Activated CD8-positive, alpha-beta memory T cell treated with anti-CD3 and anti-CD28 coated beads, Interleukin-2, amount 10 ng/mL, durations not matched to agents 7 days and 5 days (primary cell): ENCODE measurements at regions not wholly inside any gene's neighbourhood (a gene's known extent, or its start where the extent isn't known, plus 50 kb on each side); places are given as distances from the start of the nearest gene placed in this dataset.
"Not testable (repeated sequence)": the region's sequence is repeated elsewhere in the genome, so short reads cannot be mapped to it uniquely, and the experiment has no call there.

Source experiments
- ATAC-seq: fragments of 150-1000 bp; cut with Tn5 transposase; one replicate; pipeline ENCODE4 v1.10.0; 2021; ENCODE audit warnings: moderate library complexity
- CTCF ChIA-PET: fragments of 350-600 bp; sonication (Branson Sonifier 250); formaldehyde crosslinking; loops from one replicate; lab custom pipeline; 2021; ENCODE audit warnings: antibody characterized with exemption; lab: Charles Lee
- DNase-seq: peaks from one replicate; pipeline ENCODE4 v3.0.0-alpha.2; 2020
- H3K27ac Mint-ChIP-seq: one replicate; pipeline ENCODE4 v1.8.0; 2021; ENCODE audit warnings: mild to moderate bottlenecking, mixed read lengths
- H3K27me3 Mint-ChIP-seq: one replicate; pipeline ENCODE4 v1.8.0; 2021; ENCODE audit warnings: mixed read lengths
- H3K36me3 Mint-ChIP-seq: one replicate; pipeline ENCODE4 v1.8.0; 2021; ENCODE audit warnings: mild to moderate bottlenecking, mixed read lengths
- H3K4me1 Mint-ChIP-seq: one replicate; pipeline ENCODE4 v1.8.0; 2021; ENCODE audit warnings: mixed read lengths
- H3K4me3 Mint-ChIP-seq: one replicate; pipeline ENCODE4 v1.8.0; 2021; ENCODE audit warnings: mild to moderate bottlenecking, moderate library complexity, mixed read lengths
- H3K9me3 Mint-ChIP-seq: one replicate; pipeline ENCODE4 v1.8.0; 2022; ENCODE audit warnings: low read depth, mixed read lengths

DNA sequence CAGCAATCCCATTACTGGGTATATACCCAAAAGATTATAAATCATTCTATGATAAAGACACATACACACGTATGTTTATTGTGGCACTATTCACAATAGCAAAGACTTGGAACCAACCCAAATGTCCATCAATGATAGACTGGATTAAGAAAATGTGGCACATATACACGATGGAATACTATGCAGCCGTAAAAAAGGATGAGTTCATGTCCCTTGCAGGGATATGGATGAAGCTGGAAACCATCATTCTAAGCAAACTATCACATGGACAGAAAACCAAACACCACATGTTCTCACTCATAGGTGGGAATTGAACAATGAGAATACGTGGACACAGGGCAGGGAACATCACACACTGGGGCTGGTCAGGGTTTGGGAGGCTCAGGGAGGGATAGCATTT, 87.4 kb upstream of the CAB39 start:
- H3K36me3 Mint-ChIP-seq = peaks cover 20% of the 10 kb centered on the region
- H3K9me3 Mint-ChIP-seq, ATAC-seq, H3K4me3 Mint-ChIP-seq, DNase-seq, CTCF ChIA-PET, H3K27me3 Mint-ChIP-seq, H3K27ac Mint-ChIP-seq, H3K4me1 Mint-ChIP-seq: not testable (repeated sequence)

DNA sequence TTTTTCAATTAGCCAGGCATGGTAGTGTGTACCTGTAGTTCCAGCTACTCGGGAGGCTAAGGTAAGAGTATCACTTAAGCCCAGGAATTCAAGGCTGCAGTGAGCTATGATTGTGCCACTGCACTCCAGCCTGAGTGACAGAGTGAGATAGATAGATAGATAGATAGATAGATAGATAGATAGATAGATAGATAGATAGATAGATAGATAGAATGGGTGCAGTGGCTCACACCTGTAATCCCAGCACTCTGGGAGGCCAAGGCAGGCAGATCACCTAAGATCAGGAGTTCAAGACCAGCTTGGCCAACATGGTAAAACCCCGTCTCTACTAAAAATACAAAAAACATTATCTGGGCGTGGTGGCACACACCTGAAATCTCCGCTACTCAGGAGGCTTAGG, 85.6 kb upstream of the CAB39 start:
- not testable (repeated sequence) for H3K4me3 Mint-ChIP-seq, H3K27me3 Mint-ChIP-seq, H3K9me3 Mint-ChIP-seq

DNA sequence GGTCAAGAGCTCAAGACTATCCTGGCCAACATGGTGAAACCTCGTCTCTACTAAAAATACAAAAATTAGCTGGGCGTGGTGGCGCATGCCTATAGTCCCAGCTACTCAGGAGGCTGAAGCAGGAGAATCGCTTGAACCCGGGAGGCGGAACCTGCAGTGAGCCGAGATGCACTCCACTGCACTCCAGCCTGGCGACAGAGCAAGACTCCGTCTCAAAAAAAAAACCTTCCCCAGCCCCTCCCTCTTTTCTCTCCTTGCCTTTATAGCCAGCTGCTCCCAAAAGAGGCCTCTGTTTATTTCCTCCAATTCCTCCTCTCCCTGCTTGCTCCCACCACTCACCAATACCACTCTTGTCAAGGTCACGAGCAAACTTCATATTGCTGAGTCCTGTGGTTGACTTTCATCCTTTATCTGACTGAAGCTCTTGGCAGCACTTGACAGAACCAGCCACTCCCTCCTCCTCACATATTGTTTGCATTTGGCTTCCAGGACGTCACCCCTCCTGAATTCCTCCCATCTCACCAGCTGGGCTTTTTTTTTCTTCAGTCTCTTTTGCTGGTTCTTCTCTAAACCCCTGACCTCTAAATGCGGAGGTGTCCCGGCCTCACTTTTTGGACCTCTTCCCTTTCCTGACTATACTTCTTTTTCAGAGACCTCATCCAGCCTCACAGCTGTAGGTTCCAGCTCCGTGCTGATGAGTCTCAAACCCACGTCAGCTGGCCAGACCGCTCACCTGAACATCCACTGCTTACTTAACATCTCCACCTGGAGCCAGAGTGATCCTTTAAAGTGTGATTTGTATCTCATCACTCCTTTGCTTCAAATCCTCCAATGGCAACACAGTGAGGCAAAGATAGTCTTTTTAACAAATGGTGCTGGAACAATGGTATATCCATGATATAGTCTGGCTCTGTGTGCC, 84.6 kb upstream of the CAB39 start:
- CTCF ChIA-PET = interaction anchor here (1.0 to 1.1 kb wide), 2 partner anchors 10 to 34 kb away, joined by 3 read pairs; no protein-coding TSS in a partner anchor
- no peak overlapping the region for H3K4me3 Mint-ChIP-seq
- H3K4me1 Mint-ChIP-seq = peaks cover 7% of the 10 kb centered on the region
- peak; percentile 15 for DNase-seq
- ATAC-seq = no peak
- H3K9me3 Mint-ChIP-seq = no peaks in the 10 kb centered on the region
- no peaks in the 10 kb centered on the region for H3K27me3 Mint-ChIP-seq
- peaks cover 10% of the 10 kb centered on the region for H3K36me3 Mint-ChIP-seq
- no peak overlapping the region for H3K27ac Mint-ChIP-seq

More for the DNA sequence above, 85.6 kb upstream of the CAB39 start:
- H3K27ac Mint-ChIP-seq, DNase-seq, H3K4me1 Mint-ChIP-seq, ATAC-seq: not testable (repeated sequence)
- CTCF ChIA-PET = interaction anchor here (1.1 kb wide), 1 partner anchor 35 kb away, joined by 3 read pairs; no protein-coding TSS in a partner anchor
- peaks cover 16% of the 10 kb centered on the region for H3K36me3 Mint-ChIP-seq

DNA sequence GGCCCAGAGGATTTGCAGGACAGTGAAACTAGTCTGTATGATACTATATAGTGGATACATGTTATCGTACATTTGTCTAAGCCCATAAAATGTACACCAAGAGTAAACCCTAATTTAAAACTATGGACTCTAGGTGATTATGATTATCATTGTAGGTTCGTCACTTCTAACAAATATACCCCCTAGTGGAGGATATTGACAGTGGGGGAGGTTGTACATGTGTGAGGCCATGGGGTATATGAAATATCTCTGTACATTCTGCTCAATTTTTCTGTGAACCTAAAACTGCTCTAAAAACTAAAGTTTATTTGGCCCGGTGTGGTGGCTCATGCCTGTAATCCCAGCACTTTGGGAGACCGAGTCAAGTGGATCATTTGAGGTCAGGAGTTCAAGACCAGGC, 81.2 kb upstream of the CAB39 start:
- Mint-ChIP-seq H3K27ac (no peak overlapping the region), H3K9me3 (no peaks in the 10 kb centered on the region), H3K27me3 (no peaks in the 10 kb centered on the region), H3K4me3 (no peak overlapping the region), H3K4me1 (peaks cover 9% of the 10 kb centered on the region), H3K36me3 (no peaks in the 10 kb centered on the region)
- DNase-seq (no peak), ATAC-seq (no peak)
- CTCF ChIA-PET = no interaction called here

DNA sequence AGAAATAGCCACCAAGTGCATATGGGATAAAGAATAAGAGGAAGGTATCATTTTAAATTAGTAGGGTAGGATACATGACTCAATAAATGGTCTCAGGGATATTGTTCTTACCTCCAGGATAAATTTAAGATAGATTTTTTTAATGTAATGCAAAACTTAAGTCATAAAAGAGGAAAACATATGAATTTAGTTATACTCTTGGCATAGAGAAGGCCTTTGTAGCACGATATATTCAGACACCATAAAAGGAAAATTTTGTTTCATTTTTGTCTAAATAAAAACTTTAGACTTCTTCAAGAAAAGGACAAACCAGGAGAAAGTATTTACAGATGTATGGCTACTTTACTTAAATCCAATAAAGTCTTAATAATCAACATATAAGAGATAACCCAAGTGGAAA, 78.5 kb upstream of the CAB39 start:
- no peak overlapping the region for H3K4me3 Mint-ChIP-seq
- DNase-seq (no peak), ATAC-seq (no peak)
- H3K4me1 Mint-ChIP-seq = peaks cover 10% of the 10 kb centered on the region
- H3K27ac Mint-ChIP-seq = no peak overlapping the region
- no peaks in the 10 kb centered on the region for H3K9me3 Mint-ChIP-seq
- CTCF ChIA-PET = interaction anchor here (1.0 kb wide), 1 partner anchor 190 kb away, joined by 3 read pairs; no protein-coding TSS in a partner anchor
- H3K36me3 Mint-ChIP-seq = peaks cover 2% of the 10 kb centered on the region
- no peaks in the 10 kb centered on the region for H3K27me3 Mint-ChIP-seq

DNA sequence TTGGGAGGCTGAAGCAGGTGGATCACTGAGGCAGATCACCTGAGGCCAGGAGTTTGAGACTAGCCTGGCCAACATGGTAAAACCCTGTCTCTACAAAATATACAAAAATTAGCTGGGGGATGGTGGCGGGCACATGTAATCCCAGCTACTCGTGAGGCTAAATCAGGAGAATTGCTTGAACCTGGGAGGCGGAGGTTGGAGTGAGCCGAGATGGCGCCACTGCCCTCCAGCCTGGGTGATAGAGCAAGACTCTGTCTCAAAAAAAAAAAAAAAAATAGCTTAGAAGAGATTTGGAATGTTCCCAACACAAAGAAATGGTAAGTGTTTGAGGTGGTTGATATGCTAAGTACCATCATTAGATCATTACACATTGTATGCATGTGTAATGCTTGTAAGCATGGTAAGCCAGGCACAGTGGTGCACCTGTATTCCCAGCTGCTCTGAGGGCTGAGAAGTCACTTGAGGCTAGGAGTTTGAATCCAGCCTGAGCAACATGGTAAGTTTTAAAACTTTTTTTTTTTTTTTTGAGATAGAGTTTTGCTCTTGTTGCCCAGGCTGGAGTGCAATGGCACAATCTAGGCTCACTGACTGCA, 77.8 kb upstream of the CAB39 start:
- H3K36me3 Mint-ChIP-seq, H3K4me3 Mint-ChIP-seq, H3K9me3 Mint-ChIP-seq, H3K27me3 Mint-ChIP-seq, ATAC-seq, H3K27ac Mint-ChIP-seq: not testable (repeated sequence)
- peaks cover 11% of the 10 kb centered on the region for H3K4me1 Mint-ChIP-seq
- peak; percentile 14 for DNase-seq
- CTCF ChIA-PET = interaction anchor here (0.6 kb wide), 2 partner anchors 32 to 33 kb away, joined by 3 read pairs; no protein-coding TSS in a partner anchor

DNA sequence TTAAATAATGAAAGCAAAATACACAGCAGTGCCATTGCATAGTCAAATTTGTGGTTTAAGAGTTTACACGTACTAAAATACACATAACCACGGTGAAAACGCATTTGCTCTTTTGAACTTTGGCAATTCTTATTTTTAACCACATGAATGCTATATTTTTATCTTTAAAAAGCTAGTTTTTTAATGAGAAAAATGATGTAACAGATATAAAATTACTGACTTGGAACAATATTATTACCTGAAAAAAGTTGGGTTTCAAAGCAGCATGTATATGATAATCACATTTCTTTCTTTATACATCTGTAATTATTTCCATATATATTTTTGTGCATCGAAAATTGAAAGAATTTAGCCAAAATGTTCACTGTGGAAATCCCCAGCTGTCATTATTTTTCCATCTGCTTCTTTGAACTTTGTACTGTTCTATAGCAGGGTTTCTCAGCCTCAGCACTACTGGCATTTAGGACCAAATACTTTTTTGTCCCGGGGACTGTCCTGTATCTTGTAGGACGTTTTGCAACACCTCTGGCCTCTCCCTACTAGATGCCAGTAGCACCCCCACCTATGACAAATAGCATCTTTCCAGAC, 75.9 kb upstream of the CAB39 start:
- ATAC-seq (no peak), DNase-seq (peak; percentile 22)
- CTCF ChIA-PET = interaction anchor here (0.8 kb wide), 1 partner anchor 162 kb away, joined by 3 read pairs; no protein-coding TSS in a partner anchor
- Mint-ChIP-seq H3K4me3 (no peak overlapping the region), H3K27ac (peak overlapping the region; percentile 24), H3K36me3 (peaks cover 2% of the 10 kb centered on the region), H3K4me1 (peaks cover 11% of the 10 kb centered on the region), H3K27me3 (no peaks in the 10 kb centered on the region), H3K9me3 (no peaks in the 10 kb centered on the region)

DNA sequence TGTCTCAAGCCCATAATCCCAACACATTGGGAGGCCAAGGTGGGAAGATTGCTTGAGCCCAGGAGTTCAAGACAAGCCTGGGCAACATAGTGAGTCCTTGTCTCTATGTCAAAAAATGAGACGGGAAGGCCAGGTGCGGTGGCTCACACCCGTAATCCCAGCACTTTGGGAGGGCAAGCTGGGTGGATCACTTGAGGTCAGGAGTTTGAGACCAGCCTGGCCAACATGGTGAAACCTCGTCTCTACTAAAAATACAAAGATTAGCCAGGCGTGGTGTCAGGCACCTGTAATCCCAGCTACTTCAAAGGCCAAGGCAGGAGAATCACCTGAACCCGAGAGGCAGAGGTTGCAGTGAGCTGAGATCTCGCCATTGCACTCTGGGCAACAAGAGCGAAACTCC, 75.2 kb upstream of the CAB39 start:
- not testable (repeated sequence) for H3K4me3 Mint-ChIP-seq, H3K36me3 Mint-ChIP-seq, H3K9me3 Mint-ChIP-seq, ATAC-seq, H3K27ac Mint-ChIP-seq, H3K27me3 Mint-ChIP-seq
- peak; percentile 21 for DNase-seq
- H3K4me1 Mint-ChIP-seq = peaks cover 11% of the 10 kb centered on the region
- CTCF ChIA-PET = interaction anchor here (1.1 kb wide), 1 partner anchor 9 kb away, joined by 3 read pairs; no protein-coding TSS in a partner anchor

DNA sequence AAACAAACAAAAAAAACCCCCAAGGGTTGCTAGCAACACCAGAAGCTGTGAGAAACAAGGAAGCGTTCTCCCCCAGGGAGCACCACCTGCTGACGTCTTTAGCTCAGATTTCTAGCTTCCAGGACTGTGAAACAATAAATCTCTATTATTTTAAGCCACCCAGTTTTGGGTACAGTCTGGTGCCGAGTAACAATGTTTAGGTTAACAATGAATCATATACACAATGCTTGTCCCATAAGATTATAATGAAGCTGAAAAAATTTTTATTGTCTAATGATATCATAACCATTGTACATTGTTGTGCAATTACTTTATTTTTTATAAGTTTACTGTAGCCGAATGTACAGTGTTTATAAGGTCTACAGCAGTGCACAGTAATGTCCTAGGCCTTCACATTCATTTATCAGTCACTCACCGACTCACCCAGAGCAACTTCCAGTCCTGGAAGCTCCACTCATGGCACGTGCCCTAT, 72.1 kb upstream of the CAB39 start:
- DNase-seq = no peak
- ATAC-seq = no peak
- H3K27me3 Mint-ChIP-seq = no peaks in the 10 kb centered on the region
- H3K9me3 Mint-ChIP-seq = no peaks in the 10 kb centered on the region
- H3K4me3 Mint-ChIP-seq = no peak overlapping the region
- CTCF ChIA-PET = interaction anchor here (1.0 to 1.2 kb wide), 2 partner anchors 9 to 19 kb away, joined by 3 to 4 read pairs; no protein-coding TSS in a partner anchor
- no peak overlapping the region for H3K27ac Mint-ChIP-seq
- H3K36me3 Mint-ChIP-seq = peaks cover 4% of the 10 kb centered on the region
- peaks cover 33% of the 10 kb centered on the region for H3K4me1 Mint-ChIP-seq

DNA sequence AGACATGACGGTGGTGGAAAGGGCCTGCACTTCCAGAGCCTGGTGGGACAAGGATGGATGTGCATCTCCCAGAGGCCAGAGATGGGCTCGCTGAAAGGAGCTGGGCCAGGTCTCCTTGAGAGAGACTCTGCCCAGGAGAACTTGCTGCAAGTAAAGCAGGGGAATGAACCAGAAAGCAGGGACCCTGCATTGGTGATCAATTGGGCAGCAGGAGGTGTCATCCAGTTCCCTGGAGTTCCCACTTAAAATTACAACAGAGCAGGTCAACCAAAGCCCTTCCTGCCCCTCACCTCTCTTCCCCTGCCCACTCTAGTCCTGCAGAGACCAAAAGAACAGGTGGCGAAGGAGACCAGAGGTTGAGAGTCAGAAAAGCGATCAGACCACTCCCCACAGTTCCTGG, 69.7 kb upstream of the CAB39 start:
- peaks cover 23% of the 10 kb centered on the region for H3K4me1 Mint-ChIP-seq
- DNase-seq (no peak), ATAC-seq (no peak)
- H3K27ac Mint-ChIP-seq = peak overlapping the region; percentile 90
- CTCF ChIA-PET = interaction anchor here (0.7 to 5.4 kb wide), 6 partner anchors 10 to 156 kb away, joined by 3 to 60 read pairs (median 3); partner anchors contain the start of gene CAB39
- H3K9me3 Mint-ChIP-seq = peaks cover 2% of the 10 kb centered on the region
- H3K27me3 Mint-ChIP-seq = no peaks in the 10 kb centered on the region
- peaks cover 11% of the 10 kb centered on the region for H3K36me3 Mint-ChIP-seq
- H3K4me3 Mint-ChIP-seq = no peak overlapping the region

DNA sequence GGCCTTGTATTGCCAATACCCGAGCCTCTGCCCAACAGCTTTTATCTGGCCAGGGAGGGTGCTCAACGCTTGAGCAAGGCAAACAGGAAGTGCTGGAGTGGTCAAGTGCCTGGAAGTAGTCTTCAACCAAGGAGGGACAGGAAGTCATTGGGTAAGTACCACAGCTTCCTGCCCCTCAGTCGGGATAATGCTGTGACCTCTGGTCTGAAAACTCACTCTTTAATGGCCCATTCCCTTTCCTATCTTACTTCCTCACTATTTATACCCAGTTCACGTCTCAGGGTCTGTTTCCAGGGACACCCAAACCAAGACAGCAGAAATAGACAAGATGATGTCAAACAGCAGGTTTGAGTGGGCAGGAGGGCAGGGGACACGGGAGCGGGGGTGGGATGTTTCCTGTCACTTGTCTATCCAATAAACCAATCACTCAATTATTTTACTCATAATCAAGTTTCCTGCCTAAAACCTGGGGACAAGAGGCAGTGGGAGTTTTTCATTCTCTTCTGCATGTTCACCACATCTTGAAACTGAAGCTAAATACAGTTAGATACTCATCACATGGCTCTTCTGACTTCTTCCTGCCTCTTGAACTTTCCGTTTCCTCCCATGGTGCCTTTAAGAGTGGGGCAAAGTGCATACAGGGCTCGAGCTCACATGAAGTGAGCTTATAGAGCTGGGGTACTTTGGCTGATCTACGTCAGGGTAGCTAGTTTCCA, 68.9 kb upstream of the CAB39 start:
- H3K4me3 Mint-ChIP-seq = peak overlapping the region; percentile 51
- ATAC-seq = peak; percentile 95
- peak; percentile 73 for DNase-seq
- peaks cover 23% of the 10 kb centered on the region for H3K4me1 Mint-ChIP-seq
- peak overlapping the region; percentile 90 for H3K27ac Mint-ChIP-seq
- CTCF ChIA-PET = interaction anchor here (0.7 to 5.4 kb wide), 8 partner anchors 9 to 155 kb away, joined by 3 to 60 read pairs (median 4); partner anchors contain the start of gene CAB39
- H3K27me3 Mint-ChIP-seq = no peaks in the 10 kb centered on the region
- peaks cover 2% of the 10 kb centered on the region for H3K9me3 Mint-ChIP-seq
- peaks cover 11% of the 10 kb centered on the region for H3K36me3 Mint-ChIP-seq

DNA sequence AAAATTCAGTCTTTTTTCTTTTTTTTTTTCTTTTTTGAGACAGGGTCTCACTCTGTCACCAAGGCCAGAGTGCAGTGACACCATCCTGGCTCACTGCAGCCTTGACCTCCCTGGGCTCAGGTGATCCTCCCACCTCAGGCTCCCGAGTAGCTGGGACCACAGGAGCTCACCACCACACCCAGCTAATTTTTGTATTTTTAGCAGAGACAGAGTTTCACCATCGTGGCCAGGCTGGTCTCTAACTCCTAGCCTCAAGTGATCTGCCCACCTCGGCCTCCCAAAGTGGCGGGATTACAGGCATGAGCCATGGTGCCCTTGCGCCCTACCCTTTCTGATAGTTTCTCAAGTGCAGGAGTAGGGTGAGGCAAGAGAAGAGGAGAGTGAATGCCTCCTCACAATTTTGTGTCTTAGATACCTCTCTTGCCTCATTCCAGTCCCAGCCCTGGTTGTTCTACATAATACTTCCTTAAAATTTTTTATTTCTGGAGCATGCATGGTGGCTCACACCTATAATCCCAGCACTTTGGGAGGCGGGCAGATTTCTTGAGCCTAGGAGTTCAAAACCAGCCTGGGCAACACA, 68.2 kb upstream of the CAB39 start:
- peak; percentile 21 for ATAC-seq
- H3K36me3 Mint-ChIP-seq = peaks cover 11% of the 10 kb centered on the region

More for the DNA sequence above, 68.2 kb upstream of the CAB39 start:
- peak overlapping the region; percentile 51 for H3K4me3 Mint-ChIP-seq
- no peaks in the 10 kb centered on the region for H3K27me3 Mint-ChIP-seq
- peaks cover 22% of the 10 kb centered on the region for H3K4me1 Mint-ChIP-seq
- CTCF ChIA-PET = interaction anchor here (0.9 to 5.4 kb wide), 6 partner anchors 9 to 70 kb away, joined by 3 to 60 read pairs (median 5); partner anchors contain the start of gene CAB39
- H3K27ac Mint-ChIP-seq = peak overlapping the region; percentile 90
- DNase-seq = no peak
- peaks cover 2% of the 10 kb centered on the region for H3K9me3 Mint-ChIP-seq
